Mesenchymal stem cell (in vitro differentiated cells and primary cell): ENCODE measurements at regions not wholly inside any gene's neighbourhood (a gene's known extent, or its start where the extent isn't known, plus 50 kb on each side); places are given as distances from the start of the nearest gene placed in this dataset.

Experiments
- DNase-seq: peaks from one replicate; pipeline ENCODE4 v3.0.0-alpha.2; 2013
- H2AFZ ChIP-seq: one replicate; pipeline ENCODE4 v1.6.1; 2013; ENCODE audit warnings: low read depth, mild to moderate bottlenecking, control low read depth, inconsistent platforms, low read length, moderate library complexity
- H2AK5ac ChIP-seq: 2 replicates; pipeline ENCODE4 v1.6.1; 2013; ENCODE audit warnings: low read length, moderate library complexity, mild to moderate bottlenecking, inconsistent platforms; ENCODE audit not compliant: severe bottlenecking
- H2BK120ac ChIP-seq: one replicate; pipeline ENCODE4 v1.6.1; 2013; ENCODE audit warnings: low read depth, mild to moderate bottlenecking, inconsistent platforms, low read length, moderate library complexity
- H2BK12ac ChIP-seq, 2 experiments: one replicate each; pipeline ENCODE4 v1.6.1; 2013; ENCODE audit warnings: inconsistent platforms in 2 of 2, low read length in 2 of 2, mild to moderate bottlenecking in 2 of 2, moderate library complexity in 2 of 2, control low read depth in 1 of 2
- H2BK15ac ChIP-seq: one replicate; pipeline ENCODE4 v1.6.1; 2013; ENCODE audit warnings: mild to moderate bottlenecking, low read depth, inconsistent platforms; ENCODE audit not compliant: poor library complexity, severe bottlenecking
- H2BK5ac ChIP-seq: 2 replicates; pipeline ENCODE4 v1.6.1; 2013; ENCODE audit warnings: low read depth, mild to moderate bottlenecking, low read length, control low read depth, inconsistent platforms; ENCODE audit not compliant: poor library complexity, severe bottlenecking
- H3K14ac ChIP-seq, 2 experiments: one replicate each; pipeline ENCODE4 v1.6.1; 2013; ENCODE audit warnings: inconsistent platforms in 2 of 2, low read length in 2 of 2, control low read depth in 1 of 2, mild to moderate bottlenecking in 1 of 2, moderate library complexity in 1 of 2
- H3K18ac ChIP-seq, 2 experiments: one replicate each; pipeline ENCODE4 v1.6.1; 2013; ENCODE audit warnings: inconsistent platforms in 2 of 2, low read length in 2 of 2, control low read depth in 1 of 2, low read depth in 1 of 2, mild to moderate bottlenecking in 1 of 2
- H3K23ac ChIP-seq, 2 experiments: one replicate each; pipeline ENCODE4 v1.6.1; 2013; ENCODE audit warnings: inconsistent platforms in 2 of 2, low read length in 2 of 2, mild to moderate bottlenecking in 2 of 2, moderate library complexity in 2 of 2, control low read depth in 1 of 2
- H3K27ac ChIP-seq: 2 replicates; pipeline ENCODE4 v1.5.1; 2013; ENCODE audit warnings: mild to moderate bottlenecking, moderate library complexity, low read length, control low read depth, inconsistent platforms; ENCODE audit not compliant: poor library complexity, severe bottlenecking
- H3K27me3 ChIP-seq, 2 experiments: 2 replicates each; pipeline versions ENCODE4 v1.6.1 to v1.7.0; 2013; ENCODE audit warnings: low read length in 2 of 2, mild to moderate bottlenecking in 2 of 2, moderate library complexity in 2 of 2, control low read depth in 1 of 2, inconsistent platforms in 1 of 2; ENCODE audit not compliant: control insufficient read depth in 1 of 2, insufficient read depth in 1 of 2
- H3K36me3 ChIP-seq, 2 experiments: 2 replicates each; pipeline versions ENCODE4 v1.6.1 to v1.7.0; 2013; ENCODE audit warnings: low read length in 2 of 2, control low read depth in 1 of 2, inconsistent platforms in 1 of 2, low read depth in 1 of 2, mild to moderate bottlenecking in 1 of 2; ENCODE audit not compliant: insufficient read depth in 2 of 2, control insufficient read depth in 1 of 2
- H3K4ac ChIP-seq, 2 experiments: one replicate each; pipeline ENCODE4 v1.6.1; 2013; ENCODE audit warnings: inconsistent platforms in 2 of 2, low read length in 2 of 2, mild to moderate bottlenecking in 2 of 2, moderate library complexity in 2 of 2, control low read depth in 1 of 2, low read depth in 1 of 2
- H3K4me1 ChIP-seq: 2 replicates; pipeline ENCODE4 v1.6.1; 2013; ENCODE audit warnings: low read depth, low read length, control low read depth; ENCODE audit not compliant: control insufficient read depth, insufficient read depth
- H3K4me2 ChIP-seq: 2 replicates; pipeline ENCODE4 v1.6.1; 2013; ENCODE audit warnings: low read length, mild to moderate bottlenecking, inconsistent platforms; ENCODE audit not compliant: poor library complexity, severe bottlenecking
- H3K4me3 ChIP-seq, 2 experiments: 2 replicates each; pipeline versions ENCODE4 v1.5.1 to v1.7.0; 2013; ENCODE audit warnings: low read length in 2 of 2, mild to moderate bottlenecking in 2 of 2, control low read depth in 1 of 2, low read depth in 1 of 2; ENCODE audit not compliant: insufficient read depth in 1 of 2
- H3K79me1 ChIP-seq: replicated peaks from 2 replicates; pipeline ENCODE4 v1.6.1; 2013; ENCODE audit warnings: mild to moderate bottlenecking, control low read depth, low read length, inconsistent platforms; ENCODE audit not compliant: poor library complexity, severe bottlenecking
- H3K9ac ChIP-seq: 2 replicates; pipeline ENCODE4 v1.7.0; 2013; ENCODE audit warnings: mild to moderate bottlenecking, low read length, moderate library complexity
- H3K9me3 ChIP-seq: 2 replicates; pipeline ENCODE4 v1.7.0; 2013; ENCODE audit warnings: mild to moderate bottlenecking, low read length; ENCODE audit not compliant: control insufficient read depth
- H4K8ac ChIP-seq: one replicate; pipeline ENCODE4 v1.6.1; 2013; ENCODE audit warnings: inconsistent platforms, mild to moderate bottlenecking, low read length, moderate library complexity
- H4K91ac ChIP-seq: one replicate; pipeline ENCODE4 v1.6.1; 2013; ENCODE audit warnings: mild to moderate bottlenecking, low read length, inconsistent platforms
- WGBS: methylation state at CpG from one replicate; pipeline ENCODE4 v1.1.7; 2013; ENCODE audit warnings: mixed read lengths; 5-methylcytosine and 5-hydroxymethylcytosine counted together

- 100% methylated on average over 4 of the region's 4 CpGs for WGBS
Measured at GRCh38 chr7:19567011-19567410, 141.8 kb downstream of the POLR1F start.

GRCh38 chr7:19565602-19566001 lies 143.2 kb downstream of the POLR1F start:
- Histone ChIP-seq H2BK120ac (no peak overlapping the region), H3K79me1 (no peaks in the 10 kb centered on the region), H3K23ac (no peak overlapping the region), H3K36me3 (no peaks in the 10 kb centered on the region), H2BK15ac (no peak overlapping the region), H3K9me3 (no peaks in the 10 kb centered on the region), H3K27ac (no peak overlapping the region), H3K27me3 (no peaks in the 10 kb centered on the region), H3K18ac (no peak overlapping the region), H2BK5ac (no peak overlapping the region), H3K4me3 (no peak overlapping the region), H4K8ac (no peak overlapping the region), H3K14ac (no peak overlapping the region), H3K9ac (no peak overlapping the region), H2AFZ (no peak overlapping the region), H3K4ac (no peak overlapping the region), H3K4me1 (no peaks in the 10 kb centered on the region), H2AK5ac (no peak overlapping the region), H2BK12ac (no peak overlapping the region), H4K91ac (no peak overlapping the region), H3K4me2 (no peak overlapping the region)
- no peak for DNase-seq

More at GRCh38 chr7:19567011-19567410, 141.8 kb downstream of the POLR1F start:
- no peak overlapping the region for H3K23ac ChIP-seq
- H2BK15ac ChIP-seq, result no peak overlapping the region
- H3K4me2 ChIP-seq, result no peak overlapping the region
- no peak overlapping the region for H2BK12ac ChIP-seq
- H3K27me3 ChIP-seq, result no peaks in the 10 kb centered on the region
- no peak overlapping the region for H3K4me3 ChIP-seq
- no peak overlapping the region for H3K27ac ChIP-seq
- no peak overlapping the region for H3K14ac ChIP-seq
- no peak overlapping the region for H4K91ac ChIP-seq
- H3K9me3 ChIP-seq, result no peaks in the 10 kb centered on the region
- H3K36me3 ChIP-seq, result no peaks in the 10 kb centered on the region
- DNase-seq, result no peak
- no peak overlapping the region for H3K9ac ChIP-seq
- H3K4ac ChIP-seq, result no peak overlapping the region
- no peaks in the 10 kb centered on the region for H3K79me1 ChIP-seq
- no peaks in the 10 kb centered on the region for H3K4me1 ChIP-seq
- no peak overlapping the region for H2AFZ ChIP-seq
- H3K18ac ChIP-seq, result no peak overlapping the region
- H4K8ac ChIP-seq, result no peak overlapping the region
- no peak overlapping the region for H2AK5ac ChIP-seq
- no peak overlapping the region for H2BK5ac ChIP-seq
- H2BK120ac ChIP-seq, result no peak overlapping the region

GRCh38 chr7:19561121-19561805 lies 147.6 kb downstream of the POLR1F start:
- Histone ChIP-seq H3K4me3 (no peak overlapping the region), H2BK120ac (no peak overlapping the region), H4K91ac (no peak overlapping the region), H3K36me3 (no peaks in the 10 kb centered on the region), H2BK5ac (no peak overlapping the region), H3K14ac (no peak overlapping the region), H3K9me3 (no peaks in the 10 kb centered on the region), H3K4ac (no peak overlapping the region), H3K9ac (no peak overlapping the region), H3K27me3 (no peaks in the 10 kb centered on the region), H3K4me2 (no peak overlapping the region), H3K27ac (no peak overlapping the region), H3K79me1 (no peaks in the 10 kb centered on the region), H2BK12ac (no peak overlapping the region), H2AFZ (no peak overlapping the region), H2BK15ac (no peak overlapping the region), H2AK5ac (no peak overlapping the region), H3K4me1 (no peaks in the 10 kb centered on the region), H3K18ac (no peak overlapping the region), H4K8ac (no peak overlapping the region), H3K23ac (no peak overlapping the region)
- DNase-seq, result peak; percentile 78
- WGBS, result 60% methylated on average over 2 of the region's 3 CpGs

- DNase-seq, result peak; percentile 87
- H3K79me1 ChIP-seq, result no peaks in the 10 kb centered on the region
- H3K4me1 ChIP-seq, result no peaks in the 10 kb centered on the region
- no peak overlapping the region for H3K27ac ChIP-seq
- H2BK120ac ChIP-seq, result no peak overlapping the region
- no peaks in the 10 kb centered on the region for H3K27me3 ChIP-seq
- H3K4me3 ChIP-seq, result no peak overlapping the region
- no peaks in the 10 kb centered on the region for H3K36me3 ChIP-seq
- H3K23ac ChIP-seq, result no peak overlapping the region
- H3K9ac ChIP-seq, result no peak overlapping the region
- no peak overlapping the region for H2AK5ac ChIP-seq
- no peak overlapping the region for H4K8ac ChIP-seq
- H2AFZ ChIP-seq, result no peak overlapping the region
- H2BK5ac ChIP-seq, result no peak overlapping the region
- H2BK15ac ChIP-seq, result no peak overlapping the region
- WGBS, result 59% methylated on average over 4 of the region's 8 CpGs
- H3K9me3 ChIP-seq, result no peaks in the 10 kb centered on the region
- H3K14ac ChIP-seq, result no peak overlapping the region
- H3K4me2 ChIP-seq, result no peak overlapping the region
- no peak overlapping the region for H4K91ac ChIP-seq
- no peak overlapping the region for H3K4ac ChIP-seq
- H3K18ac ChIP-seq, result no peak overlapping the region
- no peak overlapping the region for H2BK12ac ChIP-seq
Measured at GRCh38 chr7:19560111-19560883, 148.5 kb downstream of the POLR1F start.
